Loucy (cell line): ENCODE measurements at regions not wholly inside any gene's neighbourhood (a gene's known extent, or its start where the extent isn't known, plus 50 kb on each side); places are given as distances from the start of the nearest gene placed in this dataset.
"Not testable (repeated sequence)": the region's sequence is repeated elsewhere in the genome, so short reads cannot be mapped to it uniquely, and the experiment has no call there.

Source experiments
- H2AFZ ChIP-seq: fragments of 200-600 bp; sonication (generic); 2 replicates; pipeline ENCODE4 v1.6.0; 2016; ENCODE audit warnings: antibody characterized with exemption, mild to moderate bottlenecking, low read length, moderate library complexity
- H3F3A ChIP-seq: fragments of 200-600 bp; 2 replicates; pipeline ENCODE4 v1.6.0; 2016; ENCODE audit warnings: antibody characterized with exemption, low read depth, mild to moderate bottlenecking
- H3K27me3 ChIP-seq: fragments of 200-600 bp; sonication (generic); 2 replicates; pipeline ENCODE4 v1.6.1; 2014; ENCODE audit warnings: low read length, mild to moderate bottlenecking; ENCODE audit not compliant: insufficient read depth, poor library complexity, severe bottlenecking
- H3K36me3 ChIP-seq: fragments of 200-600 bp; sonication (generic); 2 replicates; pipeline ENCODE4 v1.6.1; 2016; ENCODE audit warnings: low read length; ENCODE audit not compliant: insufficient read depth
- H3K4me1 ChIP-seq: fragments of 200-600 bp; sonication (generic); 2 replicates; pipeline ENCODE4 v1.5.1; 2014; ENCODE audit warnings: low read length, mild to moderate bottlenecking; ENCODE audit not compliant: insufficient read depth, poor library complexity, severe bottlenecking
- H3K4me2 ChIP-seq: fragments of 200-600 bp; sonication (generic); 2 replicates; pipeline ENCODE4 v1.6.0; 2014; ENCODE audit warnings: antibody characterized with exemption, low read length, low read depth, mild to moderate bottlenecking; ENCODE audit not compliant: poor library complexity, severe bottlenecking
- H3K4me3 ChIP-seq: fragments of 200-600 bp; sonication (generic); 2 replicates; pipeline ENCODE4 v1.5.1; 2014; ENCODE audit warnings: low read length, mild to moderate bottlenecking, mixed read lengths; ENCODE audit not compliant: poor library complexity, severe bottlenecking
- H3K79me2 ChIP-seq: fragments of 200-600 bp; sonication (generic); 2 replicates; pipeline ENCODE4 v1.6.1; 2014; ENCODE audit warnings: low read length; ENCODE audit not compliant: insufficient read depth
- H3K9ac ChIP-seq: fragments of 200-600 bp; sonication (generic); 2 replicates; pipeline ENCODE4 v1.6.0; 2014; ENCODE audit warnings: mild to moderate bottlenecking, low read depth, low read length, moderate library complexity; ENCODE audit not compliant: poor library complexity, severe bottlenecking
- H3K9me2 ChIP-seq: fragments of 200-600 bp; sonication (generic); replicated peaks from 2 replicates; pipeline ENCODE4 v1.6.1; 2016; ENCODE audit warnings: low read depth, low read length, mixed read lengths
- H3K9me3 ChIP-seq: fragments of 200-600 bp; sonication (generic); 2 replicates; pipeline ENCODE4 v1.6.1; 2014; ENCODE audit warnings: mild to moderate bottlenecking, antibody characterized with exemption, low read length, low read depth; ENCODE audit not compliant: insufficient read depth
- H4K20me1 ChIP-seq: fragments of 200-600 bp; sonication (generic); 2 replicates; pipeline ENCODE4 v1.6.0; 2014; ENCODE audit warnings: antibody characterized with exemption, low read length, mild to moderate bottlenecking; ENCODE audit not compliant: insufficient read depth, poor library complexity, severe bottlenecking
- EZH2phosphoT487 ChIP-seq: fragments of 200-600 bp; IDR thresholded peaks from 2 replicates; pipeline ENCODE4 v1.6.1; 2018; ENCODE audit warnings: antibody characterized with exemption, mild to moderate bottlenecking, moderate library complexity, borderline replicate concordance
- TF ChIP-seq, protein P1 (sequence below): fragments of 200-600 bp; sonication (generic); conservative IDR thresholded peaks from 2 replicates; pipeline ENCODE4 v1.5.1; 2014; ENCODE audit warnings: mild to moderate bottlenecking, antibody characterized with exemption, low read length

GRCh38 chr1:188023206-188023605, 1194.5 kb downstream of the PLA2G4A start:
- no peak overlapping the region for H3K4me3 ChIP-seq
- no peaks in the 10 kb centered on the region for H3F3A ChIP-seq
- H3K36me3 ChIP-seq = no peaks in the 10 kb centered on the region
- H2AFZ ChIP-seq = no peak overlapping the region
- H3K9me2 ChIP-seq = no peaks in the 10 kb centered on the region
- H3K9me3 ChIP-seq = no peaks in the 10 kb centered on the region
- no peaks in the 10 kb centered on the region for H3K27me3 ChIP-seq
- peaks cover 2% of the 10 kb centered on the region for H3K4me1 ChIP-seq
- TF ChIP-seq, protein P1, sequence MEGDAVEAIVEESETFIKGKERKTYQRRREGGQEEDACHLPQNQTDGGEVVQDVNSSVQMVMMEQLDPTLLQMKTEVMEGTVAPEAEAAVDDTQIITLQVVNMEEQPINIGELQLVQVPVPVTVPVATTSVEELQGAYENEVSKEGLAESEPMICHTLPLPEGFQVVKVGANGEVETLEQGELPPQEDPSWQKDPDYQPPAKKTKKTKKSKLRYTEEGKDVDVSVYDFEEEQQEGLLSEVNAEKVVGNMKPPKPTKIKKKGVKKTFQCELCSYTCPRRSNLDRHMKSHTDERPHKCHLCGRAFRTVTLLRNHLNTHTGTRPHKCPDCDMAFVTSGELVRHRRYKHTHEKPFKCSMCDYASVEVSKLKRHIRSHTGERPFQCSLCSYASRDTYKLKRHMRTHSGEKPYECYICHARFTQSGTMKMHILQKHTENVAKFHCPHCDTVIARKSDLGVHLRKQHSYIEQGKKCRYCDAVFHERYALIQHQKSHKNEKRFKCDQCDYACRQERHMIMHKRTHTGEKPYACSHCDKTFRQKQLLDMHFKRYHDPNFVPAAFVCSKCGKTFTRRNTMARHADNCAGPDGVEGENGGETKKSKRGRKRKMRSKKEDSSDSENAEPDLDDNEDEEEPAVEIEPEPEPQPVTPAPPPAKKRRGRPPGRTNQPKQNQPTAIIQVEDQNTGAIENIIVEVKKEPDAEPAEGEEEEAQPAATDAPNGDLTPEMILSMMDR = no peak
- no peak for TF ChIP-seq EZH2phosphoT487
- no peak overlapping the region for H3K4me2 ChIP-seq
- no peaks in the 10 kb centered on the region for H4K20me1 ChIP-seq
- H3K79me2 ChIP-seq = no peaks in the 10 kb centered on the region
- H3K9ac ChIP-seq = no peak overlapping the region

DNA sequence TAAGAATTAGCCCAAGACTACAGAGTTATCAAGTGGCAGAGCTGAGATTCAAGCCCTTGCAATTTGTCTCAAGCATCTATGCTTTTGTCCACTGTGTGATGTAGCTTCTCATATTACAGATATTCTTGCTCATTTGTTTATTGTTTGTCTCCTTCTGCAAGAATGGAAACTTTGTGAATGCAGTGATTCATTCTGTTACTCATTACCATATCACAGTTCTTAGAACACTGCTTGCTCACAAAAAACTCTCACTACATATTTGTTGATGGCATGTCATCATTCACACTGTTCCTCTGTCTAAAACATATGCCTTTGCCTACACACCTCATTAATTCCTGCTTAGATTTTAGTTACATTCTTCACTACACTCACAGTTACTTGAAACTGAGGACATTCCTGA, 1198.9 kb downstream of the PLA2G4A start:
- H3F3A ChIP-seq = no peaks in the 10 kb centered on the region
- no peak overlapping the region for H3K4me2 ChIP-seq
- H3K36me3 ChIP-seq = no peaks in the 10 kb centered on the region
- H3K9me3 ChIP-seq = no peaks in the 10 kb centered on the region
- H3K4me3 ChIP-seq = no peak overlapping the region
- H3K9me2 ChIP-seq = no peaks in the 10 kb centered on the region
- H3K27me3 ChIP-seq = no peaks in the 10 kb centered on the region
- H3K4me1 ChIP-seq = no peaks in the 10 kb centered on the region
- H3K79me2 ChIP-seq = no peaks in the 10 kb centered on the region
- no peak for TF ChIP-seq EZH2phosphoT487
- no peak overlapping the region for H3K9ac ChIP-seq
- H2AFZ ChIP-seq = no peak overlapping the region
- no peaks in the 10 kb centered on the region for H4K20me1 ChIP-seq

DNA sequence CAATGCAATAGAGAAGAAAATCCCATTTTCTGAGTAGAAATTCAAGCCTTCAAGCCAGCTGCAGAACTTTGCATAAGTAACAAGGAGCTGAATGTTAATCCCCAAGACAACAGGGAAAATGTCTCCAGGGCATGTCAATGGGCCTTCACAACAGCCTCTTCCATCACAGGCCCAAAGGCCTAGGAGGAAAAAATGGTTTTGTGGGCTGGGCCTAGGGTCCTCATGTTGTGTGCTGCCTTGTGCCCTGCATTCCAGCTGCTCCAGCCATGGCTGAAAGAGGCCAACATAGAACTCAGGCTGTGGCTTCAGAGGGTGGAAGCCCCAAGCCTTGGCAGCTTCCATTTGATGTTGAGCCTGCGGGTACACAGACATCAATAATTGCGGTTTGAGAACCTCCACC, 1208.8 kb downstream of the PLA2G4A start:
- H4K20me1 ChIP-seq, H3K4me1 ChIP-seq, H3K9ac ChIP-seq, H3K9me3 ChIP-seq, H3K36me3 ChIP-seq, H3K27me3 ChIP-seq, H3F3A ChIP-seq, H2AFZ ChIP-seq, H3K4me3 ChIP-seq, H3K4me2 ChIP-seq, H3K9me2 ChIP-seq, H3K79me2 ChIP-seq: not testable (repeated sequence)

DNA sequence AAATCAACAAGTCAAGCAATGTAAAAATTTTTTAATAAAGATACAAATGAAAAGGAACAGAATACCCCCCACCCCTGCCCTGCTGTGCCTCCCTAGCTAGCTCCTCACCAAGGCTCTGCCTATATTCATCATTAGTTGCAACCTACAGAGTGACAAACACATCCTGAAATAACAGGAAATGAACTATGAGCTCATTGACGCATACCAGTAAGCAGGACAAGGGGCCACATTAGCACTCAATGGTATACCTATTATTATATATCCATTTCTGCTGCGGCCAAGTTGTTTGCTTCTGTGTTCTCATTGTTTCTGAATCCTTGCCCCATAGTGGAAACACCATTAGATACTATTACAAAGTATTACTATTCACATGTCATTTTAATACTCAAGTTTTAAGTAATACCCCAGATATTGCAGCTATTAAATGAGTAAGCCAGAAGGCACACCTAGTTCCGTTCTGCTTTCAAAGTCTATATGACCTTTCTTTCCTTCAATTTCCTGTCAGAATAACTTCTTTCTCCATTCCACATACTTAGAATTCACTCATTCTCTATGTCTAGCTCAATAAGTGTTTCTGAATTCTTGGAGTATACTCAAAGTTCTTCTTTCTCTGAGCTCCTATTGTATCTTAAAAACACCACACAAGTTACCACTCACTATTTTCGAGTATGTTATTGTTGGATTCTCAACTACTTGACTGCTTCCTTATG, 1214.9 kb downstream of the PLA2G4A start:
- TF ChIP-seq, protein P1 = no peak
- TF ChIP-seq EZH2phosphoT487 = no peak
- Histone ChIP-seq H4K20me1 (no peaks in the 10 kb centered on the region), H3K9me3 (no peaks in the 10 kb centered on the region), H2AFZ (no peak overlapping the region), H3K9me2 (no peaks in the 10 kb centered on the region), H3K27me3 (no peaks in the 10 kb centered on the region), H3K79me2 (no peaks in the 10 kb centered on the region), H3K4me3 (no peak overlapping the region), H3K9ac (no peak overlapping the region), H3K4me2 (no peak overlapping the region), H3K4me1 (no peaks in the 10 kb centered on the region), H3F3A (no peaks in the 10 kb centered on the region), H3K36me3 (no peaks in the 10 kb centered on the region)
